Mesothelial cell of epicardium (in vitro differentiated cells): ENCODE measurements at regions not wholly inside any gene's neighbourhood (a gene's known extent, or its start where the extent isn't known, plus 50 kb on each side); places are given as distances from the start of the nearest gene placed in this dataset.

ENCODE experiments used
- DNase-seq, 2 experiments: peaks; one replicate each; pipeline ENCODE4 v3.0.0; 2021; ENCODE audit warnings: low spot score in 2 of 2; ENCODE audit not compliant: unreplicated experiment in 2 of 2
- H3K27ac Mint-ChIP-seq: 2 replicates; pipeline ENCODE4 v1.8.0; 2021; ENCODE audit warnings: mixed read lengths
- H3K27me3 Mint-ChIP-seq: 2 replicates; pipeline ENCODE4 v1.8.0; 2021; ENCODE audit warnings: low read depth, mixed read lengths
- H3K36me3 Mint-ChIP-seq: 2 replicates; pipeline ENCODE4 v1.8.0; 2021; ENCODE audit warnings: mixed read lengths
- H3K4me1 Mint-ChIP-seq: 2 replicates; pipeline ENCODE4 v1.8.0; 2021; ENCODE audit warnings: mixed read lengths
- H3K4me3 Mint-ChIP-seq: 2 replicates; pipeline ENCODE4 v1.8.0; 2021; ENCODE audit warnings: mild to moderate bottlenecking, moderate library complexity, mixed read lengths
- H3K9me3 Mint-ChIP-seq: 2 replicates; pipeline ENCODE4 v1.8.0; 2021; ENCODE audit warnings: mixed read lengths
- TF ChIP-seq, protein P1 (sequence below): fragments of 200-600 bp; sonication (generic); IDR thresholded peaks from one replicate; pipeline ENCODE4 v1.5.0; 2021; ENCODE audit warnings: antibody characterized with exemption; ENCODE audit not compliant: unreplicated experiment

DNA sequence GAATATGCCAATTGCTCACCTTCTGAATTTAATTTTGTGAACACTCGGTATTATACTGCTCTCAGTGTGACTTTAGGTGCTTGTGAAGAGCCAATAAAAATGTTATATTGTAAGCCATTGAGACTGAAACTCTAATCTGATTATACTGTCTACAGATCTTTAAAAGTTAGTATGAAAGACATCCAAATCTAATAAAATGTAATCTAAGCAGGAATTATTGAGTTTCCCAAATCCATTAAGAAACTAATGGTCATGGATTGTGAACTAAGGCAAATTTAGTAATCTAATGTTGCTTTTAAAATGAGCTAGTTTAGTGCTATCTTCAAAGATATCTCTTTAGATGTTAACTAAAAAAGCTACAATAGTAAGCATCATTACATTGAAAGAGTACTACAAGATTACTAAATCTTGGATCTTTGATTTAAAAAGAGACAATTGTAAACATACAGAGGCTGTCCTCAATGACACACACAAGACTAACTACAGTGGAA, 1132.4 kb upstream of the B3GALT2 start:
- Mint-ChIP-seq H3K9me3 (no peaks in the 10 kb centered on the region), H3K4me1 (peaks cover 7% of the 10 kb centered on the region), H3K4me3 (no peak overlapping the region), H3K27ac (no peak overlapping the region), H3K27me3 (no peaks in the 10 kb centered on the region), H3K36me3 (no peaks in the 10 kb centered on the region)
- TF ChIP-seq, protein P1, sequence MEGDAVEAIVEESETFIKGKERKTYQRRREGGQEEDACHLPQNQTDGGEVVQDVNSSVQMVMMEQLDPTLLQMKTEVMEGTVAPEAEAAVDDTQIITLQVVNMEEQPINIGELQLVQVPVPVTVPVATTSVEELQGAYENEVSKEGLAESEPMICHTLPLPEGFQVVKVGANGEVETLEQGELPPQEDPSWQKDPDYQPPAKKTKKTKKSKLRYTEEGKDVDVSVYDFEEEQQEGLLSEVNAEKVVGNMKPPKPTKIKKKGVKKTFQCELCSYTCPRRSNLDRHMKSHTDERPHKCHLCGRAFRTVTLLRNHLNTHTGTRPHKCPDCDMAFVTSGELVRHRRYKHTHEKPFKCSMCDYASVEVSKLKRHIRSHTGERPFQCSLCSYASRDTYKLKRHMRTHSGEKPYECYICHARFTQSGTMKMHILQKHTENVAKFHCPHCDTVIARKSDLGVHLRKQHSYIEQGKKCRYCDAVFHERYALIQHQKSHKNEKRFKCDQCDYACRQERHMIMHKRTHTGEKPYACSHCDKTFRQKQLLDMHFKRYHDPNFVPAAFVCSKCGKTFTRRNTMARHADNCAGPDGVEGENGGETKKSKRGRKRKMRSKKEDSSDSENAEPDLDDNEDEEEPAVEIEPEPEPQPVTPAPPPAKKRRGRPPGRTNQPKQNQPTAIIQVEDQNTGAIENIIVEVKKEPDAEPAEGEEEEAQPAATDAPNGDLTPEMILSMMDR = no peak
- DNase-seq = no peak

DNA sequence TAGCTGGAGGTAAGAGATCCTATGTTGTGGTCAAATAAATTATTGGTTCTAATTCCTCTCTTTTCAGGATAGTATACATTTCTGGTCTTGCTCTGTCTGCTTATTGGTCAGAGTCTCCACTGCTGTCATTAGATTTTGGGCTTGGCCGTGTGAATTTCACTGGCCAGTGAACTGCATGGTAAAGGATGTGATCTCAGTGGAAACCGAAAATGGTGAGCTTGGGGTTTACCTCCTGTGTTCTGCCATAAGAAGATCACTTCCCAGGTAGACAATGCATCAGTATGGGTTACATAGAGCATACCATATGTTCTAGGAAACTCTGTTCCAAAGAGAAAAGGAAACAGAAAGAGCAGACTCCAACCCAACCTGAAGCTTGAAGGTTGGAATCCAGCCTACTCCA, 1123.3 kb upstream of the B3GALT2 start:
- DNase-seq = no peak
- TF ChIP-seq, protein P1 = no peak
- Mint-ChIP-seq H3K4me3 (no peak overlapping the region), H3K9me3 (no peaks in the 10 kb centered on the region), H3K4me1 (no peaks in the 10 kb centered on the region), H3K36me3 (no peaks in the 10 kb centered on the region), H3K27ac (no peak overlapping the region), H3K27me3 (no peaks in the 10 kb centered on the region)

DNA sequence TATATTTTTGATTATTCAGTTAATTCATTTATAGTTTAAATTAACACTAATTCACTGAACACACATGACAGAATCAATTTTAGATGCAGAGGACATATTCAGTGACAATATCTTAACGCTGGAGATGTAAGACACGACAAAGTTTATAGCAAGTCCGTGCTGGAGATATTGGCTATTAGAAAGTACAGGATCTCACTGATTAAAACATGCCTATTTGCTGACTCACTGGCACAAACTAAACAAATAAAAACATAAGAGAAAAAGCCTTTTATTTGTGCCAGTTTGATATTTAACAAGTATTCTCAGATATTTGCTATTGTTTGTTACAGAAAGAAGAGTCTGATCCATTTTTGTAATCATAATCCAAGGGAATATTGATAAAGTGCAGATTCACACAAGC, 1122.9 kb upstream of the B3GALT2 start:
- no peak overlapping the region for H3K4me3 Mint-ChIP-seq
- no peaks in the 10 kb centered on the region for H3K27me3 Mint-ChIP-seq
- no peak for DNase-seq
- TF ChIP-seq, protein P1 = no peak
- H3K9me3 Mint-ChIP-seq = no peaks in the 10 kb centered on the region
- H3K36me3 Mint-ChIP-seq = no peaks in the 10 kb centered on the region
- no peaks in the 10 kb centered on the region for H3K4me1 Mint-ChIP-seq
- H3K27ac Mint-ChIP-seq = no peak overlapping the region

DNA sequence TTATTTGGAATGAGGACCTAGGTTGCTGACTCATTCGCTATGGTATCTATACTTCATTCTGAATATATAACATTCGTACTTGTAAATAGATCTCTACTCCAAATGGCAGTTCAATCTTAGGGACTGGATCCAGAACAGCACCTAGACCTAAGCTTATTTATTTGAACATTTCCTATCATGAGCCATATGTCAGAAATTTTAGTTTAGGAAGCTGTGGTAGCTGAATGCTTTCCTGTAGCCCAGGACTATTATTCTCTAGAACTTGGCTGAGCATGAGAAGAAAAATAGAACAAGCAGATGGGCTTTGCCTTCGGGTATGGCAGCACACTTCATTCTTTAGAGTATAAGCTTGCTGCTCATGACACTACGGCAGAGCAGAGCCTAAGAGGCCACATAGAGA, 1114.4 kb upstream of the B3GALT2 start:
- no peak for DNase-seq
- Mint-ChIP-seq H3K4me1 (no peaks in the 10 kb centered on the region), H3K27ac (no peak overlapping the region), H3K27me3 (no peaks in the 10 kb centered on the region), H3K36me3 (no peaks in the 10 kb centered on the region), H3K4me3 (no peak overlapping the region), H3K9me3 (no peaks in the 10 kb centered on the region)
- TF ChIP-seq, protein P1 = no peak

DNA sequence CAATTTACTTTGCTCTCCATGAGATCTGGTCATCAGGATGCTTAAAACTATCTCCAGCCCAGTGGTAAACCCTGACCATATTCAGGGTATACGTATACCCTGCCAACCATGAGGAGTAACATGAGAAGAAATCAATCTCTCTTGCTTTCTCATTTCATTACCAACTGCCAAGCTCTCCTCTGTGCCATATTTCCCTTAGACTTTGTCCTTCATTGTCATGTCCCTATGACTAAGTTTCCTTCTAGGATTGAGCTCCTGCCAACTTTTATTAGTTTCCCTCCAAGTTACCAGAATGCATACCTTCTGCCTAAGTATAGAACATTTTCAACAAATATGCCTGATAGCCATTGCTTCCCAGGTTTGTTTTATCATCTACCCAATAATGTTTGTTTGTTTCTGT, 1113.9 kb upstream of the B3GALT2 start:
- Mint-ChIP-seq H3K27ac (no peak overlapping the region), H3K4me1 (no peaks in the 10 kb centered on the region), H3K4me3 (no peak overlapping the region), H3K9me3 (no peaks in the 10 kb centered on the region), H3K27me3 (no peaks in the 10 kb centered on the region), H3K36me3 (no peaks in the 10 kb centered on the region)
- DNase-seq = no peak
- TF ChIP-seq, protein P1 = no peak

DNA sequence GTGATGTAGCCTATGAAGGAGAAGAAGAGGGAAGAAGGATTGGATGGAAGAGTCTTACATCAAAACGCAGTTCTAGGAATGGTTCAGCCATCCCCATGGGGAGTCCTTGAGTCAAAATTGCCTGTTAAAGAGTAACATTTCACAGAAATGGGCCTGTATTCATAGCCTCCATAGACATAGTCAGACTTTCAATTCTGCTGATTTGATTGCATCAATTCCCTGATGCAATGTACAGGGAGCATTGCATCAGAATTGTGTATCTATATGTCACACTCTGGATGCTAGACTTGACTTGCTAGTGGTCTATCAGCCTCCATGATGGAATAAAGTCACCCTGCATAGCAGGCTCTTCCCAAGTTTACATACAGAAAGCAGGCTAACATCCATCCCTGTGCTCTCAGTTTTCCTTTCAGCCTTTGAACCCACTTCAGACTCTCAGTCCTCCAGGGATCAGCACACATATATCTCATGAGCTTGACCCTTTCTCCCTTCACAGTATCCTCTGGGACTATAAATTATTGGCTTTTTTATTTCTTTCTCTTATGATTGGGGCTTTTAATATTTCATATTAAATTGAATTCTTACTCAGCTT, 1111.7 kb upstream of the B3GALT2 start:
- peaks cover 6% of the 10 kb centered on the region for H3K9me3 Mint-ChIP-seq
- DNase-seq = no peak
- no peaks in the 10 kb centered on the region for H3K27me3 Mint-ChIP-seq
- no peak overlapping the region for H3K4me3 Mint-ChIP-seq
- H3K36me3 Mint-ChIP-seq = no peaks in the 10 kb centered on the region
- no peaks in the 10 kb centered on the region for H3K4me1 Mint-ChIP-seq
- no peak overlapping the region for H3K27ac Mint-ChIP-seq
- TF ChIP-seq, protein P1 = no peak
